Transverse colon (tissue), 4 donors: ENCODE measurements at regions not wholly inside any gene's neighbourhood (a gene's known extent, or its start where the extent isn't known, plus 50 kb on each side); places are given as distances from the start of the nearest gene placed in this dataset.
"Not testable (repeated sequence)": the region's sequence is repeated elsewhere in the genome, so short reads cannot be mapped to it uniquely, and the experiment has no call there.

Experiments
- DNase-seq: peaks from one replicate; pipeline ENCODE4 v3.0.0-alpha.2; 2019
- H3K27ac ChIP-seq, 4 donors: fragments of 200-600 bp; sonication (generic); 2 replicates each; pipeline ENCODE4 v1.5.1; 2016 to 2018; ENCODE audit warnings: inconsistent platforms in 4 of 4
- H3K27me3 ChIP-seq: fragments of 200-600 bp; sonication (generic); 2 replicates; pipeline ENCODE4 v1.5.1; 2017; ENCODE audit warnings: inconsistent platforms
- H3K36me3 ChIP-seq, 4 donors: fragments of 200-600 bp; sonication (generic); 2 replicates each; pipeline ENCODE4 v1.5.1; 2017 to 2019; ENCODE audit warnings: inconsistent platforms in 4 of 4
- H3K4me1 ChIP-seq, 4 donors: fragments of 200-600 bp; sonication (generic); 2 replicates each; pipeline ENCODE4 v1.5.1; 2017 to 2020; ENCODE audit warnings: inconsistent platforms in 4 of 4
- H3K4me3 ChIP-seq, 4 donors: fragments of 200-600 bp; sonication (generic); 1 replicate in 1 of 4; 2 replicates in 3 of 4; pipeline versions ENCODE4 v1.5.1 to v1.6.1; 2017 to 2019; ENCODE audit warnings: inconsistent platforms in 4 of 4
- H3K9me3 ChIP-seq, 2 donors: fragments of 200-600 bp; sonication (generic); 2 replicates each; pipeline ENCODE4 v1.5.1; 2017 to 2019; ENCODE audit warnings: inconsistent platforms in 2 of 2
- CTCF ChIP-seq, 5 experiments: fragments of 200-600 bp in 3 of 5; fragments of 450-650 bp in 2 of 5; sonication (generic) in 3 of 5; IDR thresholded peaks; 1 replicate in 2 of 5; 2 replicates in 3 of 5; pipeline ENCODE4 v1.5.1; 2016 to 2017; ENCODE audit warnings: antibody characterized with exemption in 5 of 5, inconsistent platforms in 3 of 5, mild to moderate bottlenecking in 2 of 5, moderate library complexity in 1 of 5
- EP300 ChIP-seq: sonication (generic); formaldehyde crosslinking; IDR thresholded peaks from one replicate; pipeline ENCODE4 v1.6.1; 2017; ENCODE audit warnings: antibody characterized with exemption, low read depth
- POLR2A ChIP-seq: fragments of 450-650 bp; IDR thresholded peaks from one replicate; pipeline ENCODE4 v1.6.1; 2016; ENCODE audit warnings: antibody characterized with exemption, mild to moderate bottlenecking, moderate library complexity
- POLR2AphosphoS5 ChIP-seq, 3 donors: sonication (generic); formaldehyde crosslinking; IDR thresholded peaks; one replicate each; pipeline ENCODE4 v1.6.1; 2016; ENCODE audit warnings: antibody characterized with exemption in 3 of 3
- WGBS, 2 donors: methylation state at CpG; one replicate each; pipeline ENCODE4 v1.1.5; 2018; ENCODE audit warnings: low coverage in 1 of 2; 5-methylcytosine and 5-hydroxymethylcytosine counted together
- in situ Hi-C, 4 donors: fragments of 200-750 bp; cut with MboI; loops; one replicate each; pipeline versions ENCODE4 v1.15.0 to v1.15.1; 2017; ENCODE audit warnings: low sequenced_read_pairs in 3 of 4, low pct_ligation_motif_present in 1 of 4, low pct_unique_long_range_greater_than_20kb in 1 of 4
- intact Hi-C: fragments of 100-400 bp; cut with DNase I; formaldehyde crosslinking; loops from one replicate; pipeline ENCODE4 v1.15.1; 2023; ENCODE audit warnings: low total_unique reads

GRCh38 chr21:15311510-15311909 lies 246.7 kb upstream of the NRIP1 start:
- Histone ChIP-seq H3K27me3 (no peaks in the 10 kb centered on the region), H3K4me3 (no peak overlapping the region), H3K4me1 (no peaks in the 10 kb centered on the region), H3K36me3 (no peaks in the 10 kb centered on the region), H3K27ac (no peak overlapping the region), H3K9me3 (no peaks in the 10 kb centered on the region)
- no peak for DNase-seq
- in situ Hi-C loops, result no loop called here
- TF ChIP-seq CTCF (IDR thresholded peaks at IDR 0.05) (no peak), POLR2AphosphoS5 (IDR thresholded peaks at IDR 0.05) (no peak), POLR2A (no peak), EP300 (no peak)
- intact Hi-C loops, result no loop called here

- H3K4me1 ChIP-seq, H3K9me3 ChIP-seq, intact Hi-C loops, H3K27ac ChIP-seq, H3K36me3 ChIP-seq, H3K27me3 ChIP-seq, in situ Hi-C loops, H3K4me3 ChIP-seq, DNase-seq: not testable (repeated sequence)
- 88 to 92% methylated on average over 4 of the region's 4 CpGs for WGBS, 2 donors
These were observed 252.2 kb upstream of the NRIP1 start for GRCh38 chr21:15317034-15317433.

- Histone ChIP-seq H3K27ac (no peak overlapping the region), H3K9me3 (no peaks in the 10 kb centered on the region), H3K36me3 (no peaks in the 10 kb centered on the region), H3K4me1 (no peaks in the 10 kb centered on the region), H3K4me3 (no peak overlapping the region), H3K27me3 (no peaks in the 10 kb centered on the region)
- no peak for DNase-seq
- intact Hi-C loops (no loop called here), in situ Hi-C loops (no loop called here)
- WGBS, 2 donors, result 78 to 91% methylated on average over 2 to 7 of the region's 7 CpGs
- TF ChIP-seq CTCF (IDR thresholded peaks at IDR 0.05) (no peak), EP300 (no peak)
These were observed 254.9 kb upstream of the NRIP1 start for GRCh38 chr21:15319727-15320126.

GRCh38 chr21:15324542-15324941 lies 259.7 kb upstream of the NRIP1 start:
- 60 to 69% methylated on average over 2 of the region's 2 CpGs for WGBS, 2 donors
- peaks cover 0 to 3% of the 10 kb centered on the region in 2 donors for H3K9me3 ChIP-seq
- H3K4me3 ChIP-seq, result no peak overlapping the region
- no peak for DNase-seq
- H3K4me1 ChIP-seq, result no peaks in the 10 kb centered on the region
- TF ChIP-seq CTCF (IDR thresholded peaks at IDR 0.05) (no peak), POLR2AphosphoS5 (IDR thresholded peaks at IDR 0.05) (no peak), EP300 (no peak), POLR2A (no peak)
- no peaks in the 10 kb centered on the region for H3K36me3 ChIP-seq
- intact Hi-C loops (no loop called here), in situ Hi-C loops (no loop called here)
- H3K27ac ChIP-seq, result no peak overlapping the region
- no peaks in the 10 kb centered on the region for H3K27me3 ChIP-seq

- H3K4me3 ChIP-seq, result no peak overlapping the region
- no peak for DNase-seq
- H3K27ac ChIP-seq, result no peak overlapping the region
- no peaks in the 10 kb centered on the region for H3K36me3 ChIP-seq
- 87 to 100% methylated on average over 1 to 7 of the region's 9 CpGs for WGBS, 2 donors
- in situ Hi-C loops, result no loop called here
- peaks cover 0 to 3% of the 10 kb centered on the region in 2 donors for H3K9me3 ChIP-seq
- no peaks in the 10 kb centered on the region for H3K4me1 ChIP-seq
- no peak for TF ChIP-seq POLR2A
- intact Hi-C loops, result no loop called here
- no peaks in the 10 kb centered on the region for H3K27me3 ChIP-seq
These were observed 261.4 kb upstream of the NRIP1 start for GRCh38 chr21:15326032-15326867.
